ENCODE measurements at regions not wholly inside any gene's neighbourhood (a gene's known extent, or its start where the extent isn't known, plus 50 kb on each side); places are given as distances from the start of the nearest gene placed in this dataset.

DNA sequence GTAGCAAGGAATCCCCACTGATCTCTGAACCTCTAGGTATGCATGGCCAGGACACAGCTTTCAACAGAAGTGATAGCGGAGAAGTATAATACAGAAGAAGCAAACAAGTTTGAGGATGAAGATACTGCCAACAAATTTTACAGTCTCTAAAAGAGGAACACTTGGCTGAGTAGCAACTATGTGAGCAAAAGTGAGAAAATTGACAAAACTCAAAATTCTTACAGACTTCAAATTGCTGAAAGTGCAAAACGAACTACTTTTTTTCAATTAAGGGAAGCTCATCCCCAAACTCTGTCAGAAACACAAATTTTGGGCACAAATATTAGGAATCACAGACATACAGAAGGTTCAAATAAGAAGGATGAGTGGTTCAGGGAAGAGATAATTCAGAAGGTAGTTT is 1324.6 kb downstream of the LRFN5 start:
- TF ChIP-seq, protein P1, sequence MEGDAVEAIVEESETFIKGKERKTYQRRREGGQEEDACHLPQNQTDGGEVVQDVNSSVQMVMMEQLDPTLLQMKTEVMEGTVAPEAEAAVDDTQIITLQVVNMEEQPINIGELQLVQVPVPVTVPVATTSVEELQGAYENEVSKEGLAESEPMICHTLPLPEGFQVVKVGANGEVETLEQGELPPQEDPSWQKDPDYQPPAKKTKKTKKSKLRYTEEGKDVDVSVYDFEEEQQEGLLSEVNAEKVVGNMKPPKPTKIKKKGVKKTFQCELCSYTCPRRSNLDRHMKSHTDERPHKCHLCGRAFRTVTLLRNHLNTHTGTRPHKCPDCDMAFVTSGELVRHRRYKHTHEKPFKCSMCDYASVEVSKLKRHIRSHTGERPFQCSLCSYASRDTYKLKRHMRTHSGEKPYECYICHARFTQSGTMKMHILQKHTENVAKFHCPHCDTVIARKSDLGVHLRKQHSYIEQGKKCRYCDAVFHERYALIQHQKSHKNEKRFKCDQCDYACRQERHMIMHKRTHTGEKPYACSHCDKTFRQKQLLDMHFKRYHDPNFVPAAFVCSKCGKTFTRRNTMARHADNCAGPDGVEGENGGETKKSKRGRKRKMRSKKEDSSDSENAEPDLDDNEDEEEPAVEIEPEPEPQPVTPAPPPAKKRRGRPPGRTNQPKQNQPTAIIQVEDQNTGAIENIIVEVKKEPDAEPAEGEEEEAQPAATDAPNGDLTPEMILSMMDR (IDR thresholded peaks at IDR 0.05), result no peak
- TF ChIP-seq POLR2A (IDR thresholded peaks at IDR 0.05) (no peak), POLR2AphosphoS5 (IDR thresholded peaks at IDR 0.05) (no peak)

Data from gastroesophageal sphincter (tissue), 3 donors.